GF-D8 (cell line): ENCODE measurements at regions not wholly inside any gene's neighbourhood (a gene's known extent, or its start where the extent isn't known, plus 50 kb on each side); places are given as distances from the start of the nearest gene placed in this dataset.

Experiments used
- DNase-seq: peaks from one replicate; lab custom pipeline; 2025; lab: John Stamatoyannopoulos, UW

- DNase-seq, result no peak
Measured at GRCh38 chr13:111644750-111645149, 324.3 kb downstream of the TEX29 start.

GRCh38 chr13:111645198-111645597, 324.8 kb downstream of the TEX29 start:
- no peak for DNase-seq

GRCh38 chr13:111645598-111646455, 325.4 kb downstream of the TEX29 start:
- DNase-seq, result no peak

- no peak for DNase-seq
Measured at GRCh38 chr13:111646456-111646855, 326.0 kb downstream of the TEX29 start.

- no peak for DNase-seq
Measured at GRCh38 chr13:111648885-111649284, 328.4 kb downstream of the TEX29 start.

GRCh38 chr13:111650626-111651025, 330.2 kb downstream of the TEX29 start:
- no peak for DNase-seq

- no peak for DNase-seq
Measured at GRCh38 chr13:111652676-111653075, 332.2 kb downstream of the TEX29 start.

GRCh38 chr13:111654531-111654930, 334.1 kb downstream of the TEX29 start:
- no peak for DNase-seq

GRCh38 chr13:111656439-111656838, 336.0 kb downstream of the TEX29 start:
- no peak for DNase-seq

GRCh38 chr13:111657013-111657412, 336.6 kb downstream of the TEX29 start:
- DNase-seq, result no peak

- peak; percentile 13 for DNase-seq
Measured at GRCh38 chr13:111658145-111659100, 338.0 kb downstream of the TEX29 start.

- no peak for DNase-seq
Measured at GRCh38 chr13:111659219-111659775, 338.9 kb downstream of the TEX29 start.

GRCh38 chr13:111659842-111660241, 339.4 kb downstream of the TEX29 start:
- no peak for DNase-seq

- DNase-seq, result no peak
Measured at GRCh38 chr13:111661052-111661451, 340.6 kb downstream of the TEX29 start.

GRCh38 chr13:111661776-111662175, 341.3 kb downstream of the TEX29 start:
- DNase-seq, result no peak

GRCh38 chr13:111662451-111662850, 342.0 kb downstream of the TEX29 start:
- no peak for DNase-seq

- DNase-seq, result no peak
Measured at GRCh38 chr13:111662895-111663294, 342.5 kb downstream of the TEX29 start.

- DNase-seq, result no peak
Measured at GRCh38 chr13:111663505-111663904, 343.1 kb downstream of the TEX29 start.

- DNase-seq, result no peak
Measured at GRCh38 chr13:111663953-111664421, 343.5 kb downstream of the TEX29 start.

- DNase-seq, result no peak
Measured at GRCh38 chr13:111664696-111665095, 344.3 kb downstream of the TEX29 start.

- DNase-seq, result no peak
Measured at GRCh38 chr13:111665691-111666095, 345.3 kb downstream of the TEX29 start.

GRCh38 chr13:111666164-111666776, 345.8 kb downstream of the TEX29 start:
- DNase-seq, result no peak
